Inflammatory macrophage treated with lipopolysaccharide for 4 hours (primary cell): ENCODE measurements at regions not wholly inside any gene's neighbourhood (a gene's known extent, or its start where the extent isn't known, plus 50 kb on each side); places are given as distances from the start of the nearest gene placed in this dataset.

ENCODE experiments used
- DNase-seq: peaks from one replicate; pipeline ENCODE4 v3.0.0-alpha.2; 2020

DNA sequence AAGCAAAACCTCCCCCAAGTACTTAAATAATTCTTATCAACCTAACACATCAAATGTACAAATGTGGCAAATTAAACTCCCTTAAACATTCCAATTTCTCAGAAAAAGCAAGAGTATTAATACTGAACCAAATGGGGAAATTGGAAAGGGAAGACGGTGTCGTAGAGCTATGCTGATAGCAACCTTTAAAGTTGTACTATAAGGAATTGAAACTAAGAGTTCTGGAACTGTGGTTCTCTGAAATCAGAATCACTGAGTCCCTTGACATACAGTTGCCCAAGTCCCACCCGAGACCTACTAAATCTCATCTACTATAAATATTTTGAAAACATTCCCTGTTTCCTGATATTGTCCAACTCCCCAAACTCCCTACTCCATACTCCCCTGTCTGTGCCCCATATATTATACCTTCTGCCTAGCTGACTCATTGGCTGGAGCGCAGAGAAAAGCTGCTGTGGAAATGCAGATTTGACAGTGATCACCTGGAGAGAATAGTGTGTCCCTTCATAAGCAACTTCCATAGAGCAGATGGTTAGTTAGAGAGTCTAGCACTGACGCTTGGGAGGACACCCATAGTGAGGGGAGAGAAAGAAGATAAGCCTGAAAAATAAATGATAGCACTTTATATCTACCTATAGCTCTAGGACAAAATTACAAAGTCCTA, 51.4 kb upstream of the ITM2B start:
- DNase-seq = peak; percentile 82

DNA sequence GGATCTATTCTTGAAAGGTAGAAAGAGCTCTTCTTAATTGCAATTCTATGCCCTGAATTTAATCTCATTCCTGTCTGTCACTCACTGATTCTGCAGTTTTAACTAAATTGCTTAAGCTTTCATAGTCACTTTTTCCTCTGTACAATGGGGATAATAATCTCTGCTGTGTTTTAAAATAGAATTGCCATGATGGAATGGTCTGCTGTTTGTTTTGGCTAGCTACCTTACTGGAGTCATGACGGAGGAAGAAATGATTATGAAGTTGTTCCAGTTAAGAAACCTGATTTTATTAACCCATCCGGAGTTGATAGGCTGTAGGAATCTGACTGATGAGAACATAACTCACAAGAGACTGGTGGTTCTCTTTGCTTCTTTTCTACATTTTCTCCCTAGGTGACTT, 54.9 kb upstream of the ITM2B start:
- DNase-seq = no peak

DNA sequence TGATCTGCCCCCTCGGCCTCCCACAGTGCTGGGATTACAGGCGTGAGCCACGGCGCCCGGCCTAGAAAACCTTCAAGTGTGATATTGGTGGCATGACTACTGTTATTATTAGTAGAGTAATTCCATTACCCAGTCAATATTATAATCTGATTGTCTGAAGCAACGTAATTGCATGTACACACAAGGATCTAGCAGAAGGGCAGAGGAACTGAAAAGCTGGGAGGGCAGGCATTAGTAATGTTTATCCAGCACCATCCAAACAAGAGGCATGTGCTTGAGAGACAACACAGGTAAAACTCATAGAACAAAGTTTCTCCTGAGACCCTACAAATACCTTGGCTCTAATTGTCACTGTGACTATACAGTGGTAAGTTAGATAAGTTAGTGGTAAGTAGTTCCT, 56.2 kb upstream of the ITM2B start:
- DNase-seq = no peak

- no peak for DNase-seq
These were observed 57.8 kb upstream of the ITM2B start for GRCh38 chr13:48175185-48175584.

- no peak for DNase-seq
These were observed 65.1 kb upstream of the ITM2B start for GRCh38 chr13:48167866-48168265.

- DNase-seq = no peak
These were observed 67.3 kb upstream of the ITM2B start for GRCh38 chr13:48165727-48166126.

DNA sequence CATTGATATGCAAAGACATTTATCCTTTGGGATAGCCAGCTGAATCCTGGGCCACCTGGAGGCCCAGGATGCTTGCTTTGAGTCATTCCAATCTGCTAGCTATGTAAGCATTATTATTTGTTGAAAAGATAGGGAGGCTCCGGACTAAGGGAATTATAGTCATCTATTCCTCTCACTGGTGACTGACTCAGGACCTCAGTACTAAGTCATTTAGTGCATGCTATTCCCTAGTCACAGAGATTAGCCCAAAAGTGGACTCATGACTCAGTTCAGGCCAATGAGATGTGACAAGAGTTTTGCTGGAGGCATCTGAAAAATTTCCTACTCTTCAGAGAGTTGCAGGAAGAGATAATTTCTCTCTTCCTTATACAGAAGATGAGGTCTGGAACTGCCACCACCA, 67.9 kb upstream of the ITM2B start:
- DNase-seq = no peak

GRCh38 chr13:48163061-48163460, 68.2 kb upstream of the MED4 start:
- no peak for DNase-seq

DNA sequence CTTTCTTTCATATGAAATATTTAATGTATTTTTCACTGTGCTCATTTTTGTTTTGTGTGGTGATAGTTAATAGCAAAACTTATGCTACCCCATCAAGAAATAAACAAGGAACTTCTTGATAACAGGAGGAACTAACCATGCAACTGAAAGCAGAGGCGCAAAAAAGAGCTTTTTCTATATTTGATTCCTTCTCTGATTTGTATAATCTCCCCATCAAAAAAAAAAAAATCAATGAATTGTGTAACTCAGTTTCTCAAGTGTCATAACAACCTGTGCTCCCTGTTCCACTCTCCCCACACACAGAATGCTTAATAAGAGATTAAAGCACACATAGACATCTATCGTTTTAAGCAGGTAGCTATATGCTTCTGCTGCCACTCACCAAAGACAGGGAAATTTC, 67.3 kb upstream of the MED4 start:
- peak; percentile 49 for DNase-seq

- peak; percentile 96 for DNase-seq
These were observed 66.8 kb upstream of the MED4 start for GRCh38 chr13:48161530-48162179.

- DNase-seq = peak; percentile 66
These were observed 65.8 kb upstream of the MED4 start for GRCh38 chr13:48160606-48161278.

DNA sequence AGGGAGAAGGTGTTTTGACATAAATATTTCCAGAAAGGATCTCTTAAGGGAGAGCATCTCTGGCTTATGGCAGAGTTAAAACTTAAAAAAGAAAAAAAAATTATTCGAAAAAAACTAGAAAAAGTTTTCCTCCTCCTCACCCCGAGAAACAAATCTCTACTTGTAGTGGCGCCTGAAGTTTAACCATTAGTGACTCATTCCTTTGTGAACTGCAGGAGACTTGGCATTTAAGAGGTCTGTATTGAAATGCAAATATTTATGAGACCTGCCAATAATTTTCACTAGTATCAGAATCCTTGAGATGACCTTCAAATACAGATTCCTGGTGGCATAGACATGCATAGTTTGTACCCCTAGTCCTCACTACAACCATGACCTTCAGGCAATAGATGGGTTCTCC, 64.9 kb upstream of the MED4 start:
- no peak for DNase-seq

DNA sequence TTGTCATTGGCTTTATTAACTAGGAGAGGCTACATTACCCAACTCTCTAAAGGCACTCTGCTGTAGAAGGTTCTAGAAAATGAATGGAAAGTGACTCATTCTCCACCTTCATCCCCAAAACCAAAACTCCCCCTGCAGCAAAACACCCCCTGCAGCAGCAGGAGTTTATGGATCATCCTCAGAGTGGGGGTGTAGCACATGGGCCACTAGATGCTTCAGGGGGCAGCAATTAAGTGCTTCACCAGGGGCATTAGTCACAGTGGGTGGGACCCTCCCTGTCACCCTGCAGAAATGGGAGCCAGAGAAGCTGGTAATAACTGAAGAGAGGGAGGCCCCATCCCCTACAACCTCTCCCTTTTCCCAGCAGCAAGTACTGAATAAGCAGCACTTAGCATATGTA, 64.5 kb upstream of the MED4 start:
- peak; percentile 53 for DNase-seq

GRCh38 chr13:48158915-48159314, 64.0 kb upstream of the MED4 start:
- peak; percentile 64 for DNase-seq

- DNase-seq = peak; percentile 70
These were observed 63.4 kb upstream of the MED4 start for GRCh38 chr13:48158290-48158689.

- DNase-seq = no peak
These were observed 61.6 kb upstream of the MED4 start for GRCh38 chr13:48156466-48156865.

DNA sequence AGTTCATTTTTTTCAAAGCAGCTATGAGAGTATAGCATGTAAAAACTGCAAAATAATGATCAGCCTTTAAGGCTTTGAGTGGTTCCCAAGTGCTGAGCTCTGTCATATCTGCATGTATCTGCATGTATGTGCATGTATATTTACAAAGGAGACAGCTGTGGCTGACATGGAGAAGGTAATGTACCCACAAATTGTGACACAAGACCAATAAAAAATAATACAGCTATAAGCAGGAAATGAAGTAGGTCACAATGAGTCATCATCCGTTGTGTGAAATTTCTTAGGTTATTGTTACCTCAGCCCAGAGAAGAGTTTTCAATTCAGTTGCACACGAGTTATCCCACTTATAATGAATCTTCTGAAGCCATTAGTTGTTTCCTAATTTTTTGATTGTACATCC, 60.9 kb upstream of the MED4 start:
- peak; percentile 84 for DNase-seq

DNA sequence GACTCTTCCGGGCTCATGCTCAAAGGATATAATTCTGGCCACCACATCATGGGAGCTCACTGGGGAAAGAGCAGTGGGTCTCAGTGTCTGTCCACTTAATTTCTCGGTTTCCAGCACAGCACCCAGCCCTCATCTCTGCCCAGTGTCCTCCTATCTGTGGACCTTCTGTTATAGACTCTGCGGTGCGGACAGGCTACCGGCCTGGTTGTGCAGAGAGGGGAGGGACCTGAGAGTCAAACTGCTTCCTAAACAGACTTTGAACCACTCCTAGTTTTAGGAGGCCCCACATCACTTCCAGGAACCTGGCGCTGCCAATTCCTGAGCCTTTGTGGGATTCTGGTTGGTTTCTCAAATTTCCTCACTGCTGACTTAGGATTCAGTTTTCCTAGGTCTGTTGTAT, 59.8 kb upstream of the MED4 start:
- no peak for DNase-seq

DNA sequence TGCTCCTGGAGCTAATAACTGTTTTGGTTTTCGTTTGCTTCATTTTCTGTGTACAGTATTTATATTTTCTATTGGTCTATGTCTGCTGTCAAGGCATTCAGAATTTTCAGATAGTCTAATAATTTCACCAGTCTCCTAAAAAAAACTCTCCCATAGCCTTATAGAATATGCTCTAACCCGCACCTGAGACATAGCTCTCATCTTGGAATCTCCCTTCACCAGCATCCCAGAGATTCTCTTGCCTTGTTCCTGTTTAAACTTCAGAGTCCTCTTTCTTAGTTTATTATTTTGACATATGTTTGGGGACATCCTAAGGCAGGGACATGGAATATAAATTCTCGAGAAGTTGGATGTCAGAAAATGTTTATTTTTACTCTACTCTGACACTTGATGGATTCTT, 58.3 kb upstream of the MED4 start:
- no peak for DNase-seq

DNA sequence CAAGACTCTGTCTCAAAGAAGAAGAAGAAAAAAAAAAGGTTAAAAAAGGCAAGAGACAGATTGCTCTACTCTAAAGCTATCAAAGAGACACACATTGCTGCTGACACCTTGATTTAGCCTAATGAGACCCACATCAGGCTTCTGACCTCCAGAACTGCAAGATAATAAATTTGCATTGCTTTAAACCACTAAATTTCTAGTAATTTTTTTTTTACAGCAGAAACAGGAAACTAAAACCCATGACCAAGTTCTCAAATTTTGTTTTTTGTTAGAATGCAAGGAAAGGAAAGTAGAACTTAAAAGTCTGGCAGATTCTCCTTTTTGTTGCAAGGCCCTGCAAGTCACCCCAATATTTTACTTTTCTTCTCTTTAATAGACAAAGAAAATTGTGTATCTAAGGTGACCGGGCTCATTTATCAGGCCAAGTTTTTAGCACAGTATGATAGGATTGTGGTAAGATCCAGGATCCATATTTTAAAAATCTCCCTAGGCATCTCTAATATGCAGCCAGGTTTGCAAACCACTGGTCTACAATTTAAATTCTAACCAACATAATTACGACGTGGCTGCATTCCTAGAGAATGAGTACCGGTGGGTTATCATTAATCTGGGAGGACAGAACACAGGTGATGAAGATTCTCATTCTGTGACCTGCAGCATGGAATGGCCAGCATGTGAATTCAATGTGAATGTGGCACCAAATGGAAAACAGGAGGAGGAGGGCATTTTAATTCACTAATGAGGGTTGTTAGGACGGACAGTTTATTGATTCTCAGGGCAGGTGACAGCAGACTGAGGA, 56.7 kb upstream of the MED4 start:
- DNase-seq = peak; percentile 77

GRCh38 chr13:48148454-48148853, 53.5 kb upstream of the MED4 start:
- DNase-seq = no peak

DNA sequence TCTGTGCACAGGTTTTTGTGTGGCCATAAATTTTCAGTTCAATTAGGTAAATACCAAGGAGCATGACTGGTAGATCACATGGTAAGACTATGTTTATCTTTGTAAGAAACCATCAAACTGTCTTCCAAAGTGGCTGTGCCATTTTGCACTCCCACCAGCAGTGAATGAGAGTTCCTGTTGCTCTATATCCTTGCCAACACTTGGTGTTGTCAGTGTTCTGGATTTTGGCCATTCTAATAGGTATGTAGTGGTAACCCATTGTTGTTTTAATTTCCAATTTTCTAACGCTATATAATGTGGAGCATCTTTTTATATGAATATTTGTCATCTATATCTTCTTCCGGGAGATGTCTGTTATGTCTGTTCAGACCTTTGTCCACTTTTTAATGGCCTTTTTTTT, 51.7 kb upstream of the MED4 start:
- no peak for DNase-seq

GRCh38 chr13:48146122-48146521, 51.2 kb upstream of the MED4 start:
- no peak for DNase-seq
